NT2/D1 (cell line): ENCODE measurements at regions not wholly inside any gene's neighbourhood (a gene's known extent, or its start where the extent isn't known, plus 50 kb on each side); places are given as distances from the start of the nearest gene placed in this dataset.

Source experiments
- DNase-seq: peaks from one replicate; pipeline ENCODE4 v3.0.0-alpha.2; 2011; ENCODE audit warnings: low read depth, low spot score
- H3K27me3 ChIP-seq: 2 replicates; pipeline ENCODE4 v1.6.0; 2011; ENCODE audit warnings: mild to moderate bottlenecking; ENCODE audit not compliant: insufficient read length, insufficient read depth
- H3K36me3 ChIP-seq: 2 replicates; pipeline ENCODE4 v1.6.1; 2011; ENCODE audit warnings: mild to moderate bottlenecking, low read length, mixed read lengths; ENCODE audit not compliant: insufficient read depth, insufficient read length
- H3K4me1 ChIP-seq: 2 replicates; pipeline ENCODE4 v1.5.1; 2011; ENCODE audit not compliant: insufficient read depth, insufficient read length
- H3K4me3 ChIP-seq: 2 replicates; pipeline ENCODE4 v1.5.1; 2011; ENCODE audit warnings: low read depth; ENCODE audit not compliant: insufficient read length
- H3K9ac ChIP-seq: 2 replicates; pipeline ENCODE4 v1.6.0; 2011; ENCODE audit warnings: low read depth; ENCODE audit not compliant: insufficient read length
- H3K9me3 ChIP-seq: 2 replicates; pipeline ENCODE4 v1.5.1; 2011; ENCODE audit warnings: mild to moderate bottlenecking, low read length; ENCODE audit not compliant: insufficient read depth
- SUZ12 ChIP-seq: IDR thresholded peaks from 2 replicates; pipeline ENCODE4 v1.6.1; 2011; ENCODE audit not compliant: insufficient read length, insufficient read depth; ENCODE audit errors: extremely low read depth
- YY1 ChIP-seq: IDR thresholded peaks from 2 replicates; pipeline ENCODE4 v1.6.1; 2011; ENCODE audit not compliant: insufficient read length, insufficient read depth
- ZNF274 ChIP-seq: IDR thresholded peaks from 2 replicates; pipeline ENCODE4 v1.6.1; 2011; ENCODE audit warnings: mild to moderate bottlenecking, low read depth, low read length

GRCh38 chr6:4675121-4675520, 101.1 kb upstream of the CDYL start:
- Histone ChIP-seq H3K9me3 (no peaks in the 10 kb centered on the region), H3K36me3 (no peaks in the 10 kb centered on the region), H3K9ac (no peak overlapping the region), H3K27me3 (no peaks in the 10 kb centered on the region), H3K4me1 (peaks cover 2% of the 10 kb centered on the region), H3K4me3 (no peak overlapping the region)
- TF ChIP-seq YY1 (no peak), ZNF274 (no peak), SUZ12 (no peak)
- no peak for DNase-seq

GRCh38 chr6:4673861-4674260, 102.3 kb upstream of the CDYL start:
- H3K36me3 ChIP-seq: no peaks in the 10 kb centered on the region
- no peaks in the 10 kb centered on the region for H3K9me3 ChIP-seq
- no peaks in the 10 kb centered on the region for H3K27me3 ChIP-seq
- TF ChIP-seq SUZ12 (no peak), YY1 (no peak), ZNF274 (no peak)
- no peak overlapping the region for H3K9ac ChIP-seq
- H3K4me3 ChIP-seq: no peak overlapping the region
- peaks cover 2% of the 10 kb centered on the region for H3K4me1 ChIP-seq
- no peak for DNase-seq

- TF ChIP-seq YY1 (no peak), SUZ12 (no peak), ZNF274 (no peak)
- no peak overlapping the region for H3K9ac ChIP-seq
- DNase-seq: no peak
- H3K4me1 ChIP-seq: peaks cover 2% of the 10 kb centered on the region
- no peaks in the 10 kb centered on the region for H3K9me3 ChIP-seq
- no peak overlapping the region for H3K4me3 ChIP-seq
- no peaks in the 10 kb centered on the region for H3K36me3 ChIP-seq
- no peaks in the 10 kb centered on the region for H3K27me3 ChIP-seq
These were observed 103.4 kb upstream of the CDYL start for GRCh38 chr6:4672772-4673171.

GRCh38 chr6:4671587-4672115, 104.6 kb upstream of the CDYL start:
- H3K36me3 ChIP-seq: no peaks in the 10 kb centered on the region
- H3K27me3 ChIP-seq: no peaks in the 10 kb centered on the region
- TF ChIP-seq ZNF274 (no peak), YY1 (no peak), SUZ12 (no peak)
- H3K9ac ChIP-seq: no peak overlapping the region
- DNase-seq: no peak
- H3K4me1 ChIP-seq: peaks cover 2% of the 10 kb centered on the region
- no peak overlapping the region for H3K4me3 ChIP-seq
- no peaks in the 10 kb centered on the region for H3K9me3 ChIP-seq

- no peak for DNase-seq
- TF ChIP-seq ZNF274: no peak
- no peak for TF ChIP-seq SUZ12
- no peak for TF ChIP-seq YY1
These were observed 105.3 kb upstream of the CDYL start for GRCh38 chr6:4670824-4671409.

GRCh38 chr6:4670290-4670689, 105.9 kb upstream of the CDYL start:
- TF ChIP-seq ZNF274 (no peak), YY1 (no peak), SUZ12 (no peak)
- Histone ChIP-seq H3K9ac (no peak overlapping the region), H3K4me3 (no peak overlapping the region), H3K9me3 (no peaks in the 10 kb centered on the region), H3K4me1 (no peaks in the 10 kb centered on the region), H3K36me3 (no peaks in the 10 kb centered on the region), H3K27me3 (no peaks in the 10 kb centered on the region)
- no peak for DNase-seq

More at GRCh38 chr6:4670824-4671409, 105.3 kb upstream of the CDYL start:
- H3K9me3 ChIP-seq: no peaks in the 10 kb centered on the region
- H3K4me1 ChIP-seq: no peaks in the 10 kb centered on the region
- no peak overlapping the region for H3K4me3 ChIP-seq
- H3K9ac ChIP-seq: no peak overlapping the region
- H3K36me3 ChIP-seq: no peaks in the 10 kb centered on the region
- no peaks in the 10 kb centered on the region for H3K27me3 ChIP-seq

- H3K27me3 ChIP-seq: no peaks in the 10 kb centered on the region
- DNase-seq: no peak
- no peak overlapping the region for H3K9ac ChIP-seq
- H3K36me3 ChIP-seq: no peaks in the 10 kb centered on the region
- no peaks in the 10 kb centered on the region for H3K4me1 ChIP-seq
- H3K4me3 ChIP-seq: no peak overlapping the region
- TF ChIP-seq YY1 (no peak), ZNF274 (no peak), SUZ12 (no peak)
- H3K9me3 ChIP-seq: no peaks in the 10 kb centered on the region
These were observed 107.7 kb upstream of the CDYL start for GRCh38 chr6:4668271-4669179.
